GM21737 (cell line): ENCODE measurements at regions not wholly inside any gene's neighbourhood (a gene's known extent, or its start where the extent isn't known, plus 50 kb on each side); places are given as distances from the start of the nearest gene placed in this dataset.

ENCODE experiments used
- ATAC-seq: cut with Tn5 transposase; IDR thresholded peaks from one replicate; pipeline ENCODE4 v1.9.1; 2021; ENCODE audit warnings: mild to moderate bottlenecking, moderate library complexity; ENCODE audit not compliant: unreplicated experiment

DNA sequence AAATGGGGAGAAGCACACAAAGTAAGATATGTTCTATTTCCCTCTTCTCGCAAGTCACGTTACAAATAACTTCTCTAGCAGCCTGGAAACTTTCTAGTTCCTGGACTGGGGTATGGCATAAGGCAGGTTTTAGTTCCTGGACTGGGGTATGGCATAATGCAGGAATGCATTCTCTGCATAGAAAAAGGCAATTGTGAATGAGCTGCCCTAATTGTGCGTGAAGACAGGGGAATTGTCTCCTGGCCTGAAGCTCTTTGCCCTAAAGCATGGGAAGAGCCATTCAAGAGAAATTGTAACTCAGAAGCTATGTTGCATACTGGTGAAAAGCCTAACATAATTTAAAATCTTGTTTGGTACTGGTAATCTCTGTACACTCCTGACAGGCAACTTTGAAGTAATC lies 54.3 kb upstream of the CBLB start:
- no peak for ATAC-seq

DNA sequence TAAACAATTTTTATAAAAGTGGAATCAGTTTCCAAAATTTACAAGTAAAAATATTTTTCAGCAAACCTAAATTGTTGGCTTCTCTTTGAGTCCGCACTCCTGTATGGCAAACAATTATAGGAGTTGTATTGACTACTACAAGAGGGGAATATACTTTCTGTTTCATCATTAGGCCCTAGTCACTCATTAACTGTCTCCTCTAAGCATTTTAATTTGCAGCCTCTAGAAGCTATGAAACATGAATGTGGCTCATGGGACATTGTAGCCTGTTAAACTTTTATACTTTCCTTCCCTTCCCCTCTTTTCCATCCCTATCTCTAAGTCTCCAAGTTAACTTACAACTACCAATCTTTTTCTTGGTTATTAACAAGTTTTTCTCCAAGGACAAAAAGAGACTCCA lies 58.9 kb upstream of the CBLB start:
- no peak for ATAC-seq

GRCh38 chr3:105930733-105931132 lies 61.9 kb upstream of the CBLB start:
- ATAC-seq = no peak

GRCh38 chr3:105931500-105931899 lies 62.7 kb upstream of the CBLB start:
- no peak for ATAC-seq

GRCh38 chr3:105933871-105934270 lies 65.1 kb upstream of the CBLB start:
- no peak for ATAC-seq

GRCh38 chr3:105938101-105938500 lies 69.3 kb upstream of the CBLB start:
- no peak for ATAC-seq

GRCh38 chr3:105938806-105939205 lies 70.0 kb upstream of the CBLB start:
- ATAC-seq = no peak

DNA sequence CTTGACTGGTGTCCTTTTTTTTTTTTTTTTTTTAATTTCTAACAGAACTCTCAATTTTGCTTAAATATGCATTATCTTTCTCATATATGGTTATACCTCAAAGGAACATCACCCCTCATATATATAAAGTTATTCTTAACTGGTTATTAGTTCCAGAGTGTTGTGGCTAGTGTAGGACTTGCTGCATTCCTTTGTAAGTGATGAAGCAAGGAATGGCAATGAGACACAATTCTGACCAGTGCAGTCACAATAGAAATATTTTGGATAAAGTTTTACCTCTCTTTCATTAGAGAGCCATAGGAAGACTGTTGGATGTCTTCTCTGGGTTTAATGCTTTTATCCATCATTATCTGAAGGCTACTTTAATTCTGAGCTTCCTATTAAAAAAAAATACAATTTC lies 75.5 kb upstream of the CBLB start:
- no peak for ATAC-seq

GRCh38 chr3:105944721-105945120 lies 75.9 kb upstream of the CBLB start:
- ATAC-seq = no peak

- ATAC-seq = no peak
Observed at GRCh38 chr3:105948101-105948500, 79.3 kb upstream of the CBLB start.

GRCh38 chr3:105950881-105951600 lies 82.2 kb upstream of the CBLB start:
- ATAC-seq = no peak

DNA sequence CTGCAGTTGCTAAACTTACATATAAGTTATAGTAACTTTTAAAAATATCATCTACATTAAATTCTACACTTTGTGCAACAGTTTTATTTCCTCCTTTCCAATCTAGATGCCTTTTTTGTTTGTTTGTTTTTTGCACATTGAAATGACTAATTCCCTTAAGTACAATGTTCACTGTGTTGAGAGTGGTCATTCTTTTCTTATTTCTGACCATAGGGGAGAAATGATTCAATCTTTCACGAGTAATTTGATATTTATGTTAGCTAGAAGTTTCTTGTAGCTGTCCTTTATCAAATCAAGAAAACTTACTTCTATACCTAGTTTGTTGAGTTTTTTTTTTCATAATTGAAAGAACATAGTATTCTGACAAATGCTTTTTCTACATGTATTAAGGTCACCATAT lies 85.0 kb upstream of the CBLB start:
- ATAC-seq = no peak

- ATAC-seq = no peak
Observed at GRCh38 chr3:105956306-105956705, 87.5 kb upstream of the CBLB start.

DNA sequence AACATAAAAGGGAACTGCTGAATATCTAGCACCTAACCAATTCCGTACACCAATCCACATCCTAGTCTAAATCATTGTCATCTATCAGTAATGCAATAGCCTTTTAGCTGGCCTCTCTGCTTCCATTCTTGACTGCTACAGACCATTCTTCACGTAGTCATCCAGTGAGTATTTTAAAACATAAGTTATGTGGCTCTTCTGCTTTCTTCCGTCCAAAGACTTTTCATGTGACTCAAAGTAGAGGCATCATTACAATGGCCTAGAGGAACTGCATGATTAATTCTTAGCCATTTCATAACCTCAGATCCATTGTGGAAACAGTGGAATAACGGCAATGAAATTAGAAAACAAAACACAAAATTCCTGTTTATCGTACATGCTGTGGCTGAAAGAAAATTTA lies 88.9 kb upstream of the CBLB start:
- ATAC-seq = no peak

DNA sequence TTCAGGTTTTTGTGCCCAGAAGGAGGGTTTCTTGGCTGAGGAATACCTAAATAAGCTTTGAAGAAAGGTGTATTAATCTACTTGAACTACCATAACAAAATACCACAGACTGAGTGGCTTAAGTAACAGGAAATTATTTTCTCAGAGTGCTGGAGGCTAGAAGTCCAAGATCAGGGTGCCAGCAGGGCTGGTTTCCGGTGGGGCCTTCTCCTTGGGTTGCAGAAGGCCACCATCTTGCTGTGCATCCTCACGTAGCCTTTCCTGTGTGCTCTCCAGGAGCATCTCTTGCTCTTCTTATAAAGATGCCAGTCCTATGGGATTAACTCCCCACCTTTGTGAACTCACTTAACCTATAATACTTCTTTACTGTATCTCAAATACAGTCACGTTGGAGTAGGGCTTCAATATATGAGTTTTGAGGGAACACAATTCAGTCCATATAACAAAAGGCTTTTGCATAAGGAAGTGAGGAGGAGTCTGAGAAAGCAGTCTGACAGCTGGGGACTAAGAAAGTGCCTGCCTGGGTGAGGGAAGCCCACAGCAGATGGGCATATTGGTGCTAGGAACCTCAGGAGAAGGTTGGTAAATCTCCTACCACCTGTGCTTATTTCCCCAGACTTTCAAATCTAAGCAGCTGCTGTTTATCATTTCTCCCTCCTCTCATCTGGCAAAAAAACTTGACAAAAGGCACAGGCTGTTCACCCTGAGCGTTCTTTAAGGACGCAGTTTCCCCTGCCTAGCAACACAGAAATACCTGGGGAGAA lies 89.6 kb upstream of the CBLB start:
- ATAC-seq = no peak

- ATAC-seq = no peak
Observed at GRCh38 chr3:105959851-105960250, 91.0 kb upstream of the CBLB start.

DNA sequence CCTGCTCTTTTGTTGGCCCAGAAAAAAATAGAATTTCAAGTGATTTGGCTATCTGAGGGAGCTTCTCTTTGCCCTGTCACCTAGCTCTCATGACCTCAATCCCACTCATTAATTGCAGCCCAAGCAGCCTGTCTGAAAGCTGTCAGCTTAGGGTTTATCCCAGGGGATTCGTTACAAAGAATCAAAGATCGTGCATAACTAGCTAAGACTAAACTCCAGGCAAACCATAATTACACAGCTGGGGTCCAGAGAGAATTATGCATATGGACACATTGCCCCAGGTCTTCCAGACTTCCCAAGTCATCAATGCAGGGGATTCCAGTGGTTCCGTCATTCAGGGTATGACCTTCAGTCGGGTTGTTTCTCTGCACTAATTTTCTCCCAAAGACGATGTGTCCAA lies 91.6 kb upstream of the CBLB start:
- no peak for ATAC-seq

DNA sequence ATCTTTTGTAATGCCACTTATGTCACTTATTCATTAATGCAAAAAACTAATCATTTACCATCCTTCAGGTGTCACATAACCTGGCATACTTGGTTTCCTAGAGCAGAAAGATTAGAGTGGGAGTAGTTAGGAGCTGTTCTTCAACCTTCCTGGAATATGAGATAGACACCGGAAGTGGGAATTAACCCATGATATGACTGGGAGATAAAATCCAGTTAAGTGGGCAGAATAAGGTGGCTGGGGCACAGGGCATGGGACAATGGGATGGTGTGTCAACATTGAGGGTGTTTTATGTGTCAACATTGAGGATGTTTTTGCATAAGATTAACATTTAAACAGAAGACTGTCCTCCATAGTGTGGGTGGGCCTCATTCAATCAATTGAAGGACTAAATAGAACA lies 94.3 kb upstream of the CBLB start:
- no peak for ATAC-seq

- ATAC-seq = no peak
Observed at GRCh38 chr3:105965384-105965783, 96.6 kb upstream of the CBLB start.

- no peak for ATAC-seq
Observed at GRCh38 chr3:105967117-105967516, 98.3 kb upstream of the CBLB start.

DNA sequence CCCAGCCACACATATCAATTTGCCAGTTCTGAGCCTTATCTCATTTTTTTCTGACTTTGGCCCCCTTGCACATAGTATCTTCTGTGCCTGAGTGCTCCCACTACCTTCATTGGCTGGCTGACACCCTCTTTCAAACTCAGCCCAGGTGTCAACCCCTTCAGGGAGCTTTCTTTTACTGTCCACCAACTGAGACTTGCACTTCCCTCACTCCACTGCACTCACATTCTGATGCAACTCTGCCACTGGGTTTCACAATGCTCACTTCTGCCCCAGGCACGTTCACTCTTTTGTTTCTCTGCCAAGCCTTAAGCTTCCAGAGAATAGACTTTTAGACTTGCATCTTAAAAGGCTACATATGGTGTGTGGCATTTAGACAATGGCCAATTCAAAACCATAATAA lies 101.5 kb upstream of the CBLB start:
- no peak for ATAC-seq

DNA sequence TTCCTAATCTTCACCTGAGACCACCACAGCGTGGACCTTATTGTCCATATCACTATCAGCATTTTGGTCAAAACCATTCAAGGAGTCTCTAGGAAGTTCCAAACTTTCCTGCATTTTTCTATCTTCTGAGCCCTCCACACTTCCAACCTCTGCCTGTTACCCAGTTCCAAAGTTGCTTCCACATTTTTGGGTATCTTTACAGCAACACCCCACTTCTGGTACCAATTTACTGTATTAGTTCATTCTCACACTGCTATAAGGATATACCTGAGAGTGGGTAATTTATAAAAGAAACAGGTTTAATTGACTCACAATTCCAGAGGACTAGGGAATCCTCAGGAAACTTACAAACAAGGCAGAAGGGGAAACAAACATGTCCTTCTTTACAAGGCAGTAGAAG lies 103.3 kb upstream of the CBLB start:
- no peak for ATAC-seq

- no peak for ATAC-seq
Observed at GRCh38 chr3:105974381-105974780, 105.6 kb upstream of the CBLB start.
